Left ventricle myocardium inferior (tissue), 1 donor: ENCODE measurements at regions not wholly inside any gene's neighbourhood (a gene's known extent, or its start where the extent isn't known, plus 50 kb on each side); places are given as distances from the start of the nearest gene placed in this dataset.

Source experiments
- DNase-seq: peaks from one replicate; pipeline ENCODE4 v3.0.0-alpha.2; 2020
- H3K27ac ChIP-seq: fragments of 200-600 bp; replicated peaks from 2 replicates; pipeline ENCODE4 v1.8.0; 2021
- H3K27me3 ChIP-seq: fragments of 200-600 bp; 2 replicates; pipeline ENCODE4 v1.8.0; 2021; ENCODE audit warnings: low read depth
- H3K36me3 ChIP-seq: fragments of 200-600 bp; 2 replicates; pipeline ENCODE4 v1.8.0; 2021
- H3K4me1 ChIP-seq: fragments of 200-600 bp; 2 replicates; pipeline ENCODE4 v1.8.0; 2021
- H3K4me3 ChIP-seq: fragments of 200-600 bp; 2 replicates; pipeline ENCODE4 v1.8.0; 2021; ENCODE audit warnings: mild to moderate bottlenecking, moderate library complexity
- H3K9me3 ChIP-seq: fragments of 200-600 bp; replicated peaks from 2 replicates; pipeline ENCODE4 v1.8.0; 2021
- CTCF ChIP-seq: fragments of 200-600 bp; IDR thresholded peaks from 2 replicates; pipeline ENCODE4 v1.8.0; 2021; ENCODE audit warnings: antibody characterized with exemption, mild to moderate bottlenecking, borderline replicate concordance
- intact Hi-C: fragments of 100-400 bp; cut with micrococcal nuclease; formaldehyde crosslinking; loops from one replicate; pipeline ENCODE4 v1.11.0; 2022
- donor health status: DM: no; HTN: yes; CAD: no; lungs with severe emphysema.

- Histone ChIP-seq H3K4me1 (no peaks in the 10 kb centered on the region), H3K36me3 (no peaks in the 10 kb centered on the region), H3K9me3 (no peaks in the 10 kb centered on the region), H3K27ac (no peak overlapping the region), H3K27me3 (peaks cover 96% of the 10 kb centered on the region), H3K4me3 (no peak overlapping the region)
- intact Hi-C loops: no loop called here
- no peak for TF ChIP-seq CTCF
- DNase-seq: no peak
Measured at GRCh38 chr5:3107156-3107611, 355.7 kb upstream of the IRX2 start.

- H3K4me3 ChIP-seq: no peak overlapping the region
- DNase-seq: no peak
- no peaks in the 10 kb centered on the region for H3K36me3 ChIP-seq
- no peaks in the 10 kb centered on the region for H3K9me3 ChIP-seq
- TF ChIP-seq CTCF: no peak
- intact Hi-C loops: no loop called here
- peaks cover 98% of the 10 kb centered on the region for H3K27me3 ChIP-seq
- no peak overlapping the region for H3K27ac ChIP-seq
- H3K4me1 ChIP-seq: no peaks in the 10 kb centered on the region
Measured at GRCh38 chr5:3105581-3105980, 354.1 kb upstream of the IRX2 start.

- no peak for DNase-seq
- peaks cover 98% of the 10 kb centered on the region for H3K27me3 ChIP-seq
- intact Hi-C loops: no loop called here
- H3K36me3 ChIP-seq: no peaks in the 10 kb centered on the region
- no peak for TF ChIP-seq CTCF
- H3K4me3 ChIP-seq: no peak overlapping the region
- H3K9me3 ChIP-seq: no peaks in the 10 kb centered on the region
- no peak overlapping the region for H3K27ac ChIP-seq
- no peaks in the 10 kb centered on the region for H3K4me1 ChIP-seq
Measured at GRCh38 chr5:3105172-3105571, 353.7 kb upstream of the IRX2 start.

GRCh38 chr5:3104429-3105060, 353.1 kb upstream of the IRX2 start:
- Histone ChIP-seq H3K4me1 (no peaks in the 10 kb centered on the region), H3K36me3 (no peaks in the 10 kb centered on the region), H3K4me3 (no peak overlapping the region), H3K27ac (no peak overlapping the region), H3K9me3 (no peaks in the 10 kb centered on the region), H3K27me3 (peaks cover 98% of the 10 kb centered on the region)
- intact Hi-C loops: no loop called here
- TF ChIP-seq CTCF: no peak
- DNase-seq: no peak

- no peak for TF ChIP-seq CTCF
- Histone ChIP-seq H3K4me1 (no peaks in the 10 kb centered on the region), H3K27me3 (peaks cover 98% of the 10 kb centered on the region), H3K9me3 (no peaks in the 10 kb centered on the region), H3K36me3 (no peaks in the 10 kb centered on the region), H3K27ac (no peak overlapping the region), H3K4me3 (no peak overlapping the region)
- intact Hi-C loops: no loop called here
- DNase-seq: no peak
Measured at GRCh38 chr5:3103262-3103811, 351.9 kb upstream of the IRX2 start.
